HG03025 (cell line): ENCODE measurements at regions not wholly inside any gene's neighbourhood (a gene's known extent, or its start where the extent isn't known, plus 50 kb on each side); places are given as distances from the start of the nearest gene placed in this dataset.

Source experiments
- ATAC-seq: cut with Tn5 transposase; IDR thresholded peaks from one replicate; pipeline ENCODE4 v1.9.1; 2021; ENCODE audit warnings: mild to moderate bottlenecking, moderate library complexity; ENCODE audit not compliant: unreplicated experiment, low FRiP score

- ATAC-seq, result no peak
Observed at GRCh38 chr5:153883854-153884611, 154.7 kb downstream of the FAM114A2 start.

GRCh38 chr5:153881687-153882086 lies 157.0 kb downstream of the FAM114A2 start:
- no peak for ATAC-seq

- no peak for ATAC-seq
Observed at GRCh38 chr5:153880106-153880505, 158.6 kb downstream of the FAM114A2 start.

GRCh38 chr5:153879596-153879995 lies 159.1 kb downstream of the FAM114A2 start:
- ATAC-seq, result no peak

- ATAC-seq, result no peak
Observed at GRCh38 chr5:153866176-153866575, 172.5 kb downstream of the FAM114A2 start.

- ATAC-seq, result no peak
Observed at GRCh38 chr5:153865016-153865415, 173.7 kb downstream of the FAM114A2 start.

GRCh38 chr5:153863951-153864350 lies 174.8 kb downstream of the FAM114A2 start:
- ATAC-seq, result no peak
